Heart right ventricle (tissue), 16 donors: ENCODE measurements at regions not wholly inside any gene's neighbourhood (a gene's known extent, or its start where the extent isn't known, plus 50 kb on each side); places are given as distances from the start of the nearest gene placed in this dataset.

ENCODE experiments used
- ATAC-seq, 8 donors: fragments of 200-7000 bp; cut with Tn5 transposase; one replicate each; pipeline ENCODE4 v1.9.1; 2020; ENCODE audit warnings: mild to moderate bottlenecking in 8 of 8, moderate library complexity in 8 of 8, moderate number of reproducible peaks in 1 of 8
- DNase-seq, 2 donors: peaks; one replicate each; pipeline ENCODE4 v3.0.0-alpha.2; 2020
- H3K27ac ChIP-seq, 10 donors: fragments of 200-600 bp; sonication (generic) in 2 of 10; one replicate each; pipeline versions ENCODE4 v1.5.0 to v1.8.0; 2020 to 2022; ENCODE audit warnings: mild to moderate bottlenecking in 3 of 10
- H3K27me3 ChIP-seq, 7 donors: fragments of 200-600 bp; one replicate each; pipeline ENCODE4 v1.8.0; 2021 to 2022; ENCODE audit warnings: mild to moderate bottlenecking in 2 of 7
- H3K36me3 ChIP-seq, 9 donors: fragments of 200-600 bp; sonication (generic) in 1 of 9; one replicate each; pipeline versions ENCODE4 v1.5.0 to v1.8.0; 2020 to 2022; ENCODE audit warnings: mild to moderate bottlenecking in 2 of 9
- H3K4me1 ChIP-seq, 9 donors: fragments of 200-600 bp; sonication (generic) in 1 of 9; one replicate each; pipeline versions ENCODE4 v1.5.0 to v1.8.0; 2020 to 2022; ENCODE audit warnings: mild to moderate bottlenecking in 4 of 9
- H3K4me3 ChIP-seq, 10 donors: fragments of 200-600 bp; sonication (generic) in 2 of 10; one replicate each; pipeline versions ENCODE4 v1.5.0 to v1.8.0; 2020 to 2022; ENCODE audit warnings: mild to moderate bottlenecking in 7 of 10, moderate library complexity in 2 of 10
- H3K9me3 ChIP-seq, 11 donors: fragments of 200-600 bp in 10 of 11; sonication (generic) in 2 of 11; one replicate each; pipeline versions ENCODE4 v1.5.0 to v1.8.0; 2013 to 2022; ENCODE audit warnings: mild to moderate bottlenecking in 2 of 11, control low read depth in 1 of 11, moderate library complexity in 1 of 11
- WGBS, 2 donors: extraction: QIAGEN DNeasy Blood & Tissue Kit; methylation state at CpG; one replicate each; pipeline ENCODE4 v1.1.7; 2013; ENCODE audit warnings: inconsistent platforms in 1 of 2; 5-methylcytosine and 5-hydroxymethylcytosine counted together
- intact Hi-C, 10 donors: fragments of 100-400 bp; cut with DNase I; formaldehyde crosslinking; loops; one replicate each; pipeline versions ENCODE4 v1.11.1 to v1.14.2; 2022
- TF ChIP-seq, protein P1 (sequence below), 9 donors: fragments of 200-600 bp; sonication (generic) in 2 of 9; IDR thresholded peaks; one replicate each; pipeline versions ENCODE4 v1.5.0 to v1.8.0; 2021 to 2022; ENCODE audit warnings: antibody characterized with exemption in 9 of 9, mild to moderate bottlenecking in 5 of 9, moderate library complexity in 1 of 9
- donor health status: Arrhythmogenic right ventricular cardiomyopathy.
- donor health status: ischemic (EF 13 %, LVEDD 7.1; RV severe dilation, severe dysfunction).
- donor health status: healthy with polysubstance abuse.
- donor health status: DM: no; HTN: yes; CAD: no.
- donor health status: DM: no; HTN: no; CAD: no.
- donor health status: ischemic (EF 25% LVEDD 6.9; RV normal size, moderate dysfunction).
- donor health status: ischemic (EF 25% LVEDD 5.7; RV mildly dilated, moderate dysfunction).
- donor health status: healthy.
- donor health status: DM: yes; HTN: yes; CAD: no.
- donor health status: Ischemic cardiomyopathy.
- donor health status: ischemic (EF 35%, LVEDD 5.7; RV mildly dilated, moderate dysfunction).
- donor health status: nonischemic (EF 11% LVEDD 7.7; RV severe dilation, severe dysfunction).
- donor health status: DM: yes; HTN: yes; CAD: no.
- donor health status: PGD.
- donor health status: ischemic (EF 29% LVEDD 5.4; RV normal size, mild dysfunction).
- donor health status: nonischemic (EF 23%, LVEDD 6.1; RV moderate dilation, normal function).

- Histone ChIP-seq H3K9me3 (no peaks in the 10 kb centered on the region), H3K27me3 (peaks cover 0 to 41% (median 3%) of the 10 kb centered on the region in 7 donors), H3K36me3 (no peaks in the 10 kb centered on the region), H3K4me1 (no peaks in the 10 kb centered on the region), H3K4me3 (no peak overlapping the region), H3K27ac (no peak overlapping the region)
- DNase-seq (no peak), ATAC-seq (no peak)
- intact Hi-C loops, result no loop called here
- TF ChIP-seq, protein P1, sequence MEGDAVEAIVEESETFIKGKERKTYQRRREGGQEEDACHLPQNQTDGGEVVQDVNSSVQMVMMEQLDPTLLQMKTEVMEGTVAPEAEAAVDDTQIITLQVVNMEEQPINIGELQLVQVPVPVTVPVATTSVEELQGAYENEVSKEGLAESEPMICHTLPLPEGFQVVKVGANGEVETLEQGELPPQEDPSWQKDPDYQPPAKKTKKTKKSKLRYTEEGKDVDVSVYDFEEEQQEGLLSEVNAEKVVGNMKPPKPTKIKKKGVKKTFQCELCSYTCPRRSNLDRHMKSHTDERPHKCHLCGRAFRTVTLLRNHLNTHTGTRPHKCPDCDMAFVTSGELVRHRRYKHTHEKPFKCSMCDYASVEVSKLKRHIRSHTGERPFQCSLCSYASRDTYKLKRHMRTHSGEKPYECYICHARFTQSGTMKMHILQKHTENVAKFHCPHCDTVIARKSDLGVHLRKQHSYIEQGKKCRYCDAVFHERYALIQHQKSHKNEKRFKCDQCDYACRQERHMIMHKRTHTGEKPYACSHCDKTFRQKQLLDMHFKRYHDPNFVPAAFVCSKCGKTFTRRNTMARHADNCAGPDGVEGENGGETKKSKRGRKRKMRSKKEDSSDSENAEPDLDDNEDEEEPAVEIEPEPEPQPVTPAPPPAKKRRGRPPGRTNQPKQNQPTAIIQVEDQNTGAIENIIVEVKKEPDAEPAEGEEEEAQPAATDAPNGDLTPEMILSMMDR (IDR thresholded peaks at IDR 0.05), result no peak
- WGBS, 2 donors, result 67 to 69% methylated on average over 3 of the region's 3 CpGs
These were observed 603.3 kb upstream of the TMEM132C start for GRCh38 chr12:127663716-127664115.

- 69 to 74% methylated on average over 4 of the region's 4 CpGs for WGBS, 2 donors
- H3K27me3 ChIP-seq, result peaks cover 0 to 41% (median 3%) of the 10 kb centered on the region in 7 donors
- H3K9me3 ChIP-seq, result no peaks in the 10 kb centered on the region
- ATAC-seq (no peak), DNase-seq (no peak)
- no peak overlapping the region for H3K4me3 ChIP-seq
- H3K4me1 ChIP-seq, result no peaks in the 10 kb centered on the region
- intact Hi-C loops, result no loop called here
- H3K36me3 ChIP-seq, result no peaks in the 10 kb centered on the region
- no peak overlapping the region for H3K27ac ChIP-seq
- TF ChIP-seq, protein P1 (IDR thresholded peaks at IDR 0.05), result no peak
These were observed 602.1 kb upstream of the TMEM132C start for GRCh38 chr12:127664901-127665300.

GRCh38 chr12:127667131-127667685, 599.8 kb upstream of the TMEM132C start:
- H3K27me3 ChIP-seq, result peaks cover 0 to 40% (median 3%) of the 10 kb centered on the region in 7 donors

DNA sequence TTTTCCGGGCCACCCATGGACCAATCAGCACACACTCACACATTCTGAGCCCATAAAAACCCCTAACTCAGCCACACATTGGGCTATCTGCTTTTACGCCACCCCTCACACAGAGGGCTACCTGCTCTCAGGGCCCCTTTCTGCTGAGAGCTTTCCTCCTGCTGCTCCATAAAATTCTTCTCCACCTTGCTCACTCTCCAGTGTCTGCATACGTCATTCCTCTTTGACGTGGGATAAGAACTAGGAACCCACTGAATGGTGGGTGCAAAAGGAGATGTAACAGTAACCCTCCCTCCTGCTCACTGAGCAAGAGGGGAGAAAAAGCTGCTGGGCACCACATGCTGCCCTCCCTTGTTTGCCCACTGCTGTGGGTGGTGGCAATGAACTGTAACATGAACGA, 596.7 kb upstream of the TMEM132C start:
- H3K27me3 ChIP-seq, result peaks cover 0 to 18% (median 0%) of the 10 kb centered on the region in 7 donors
- WGBS, 2 donors, result 86 to 90% methylated on average over 5 of the region's 5 CpGs
- TF ChIP-seq, protein P1 (IDR thresholded peaks at IDR 0.05), result no peak
- ATAC-seq, result no peak
- DNase-seq, result no peak
- intact Hi-C loops, result loop anchor here in 3 of 10 donors (10.0 kb wide), 2 partner anchors 255 to 565 kb away; no protein-coding TSS in a partner anchor
- no peaks in the 10 kb centered on the region for H3K9me3 ChIP-seq
- H3K36me3 ChIP-seq, result no peaks in the 10 kb centered on the region
- no peak overlapping the region for H3K27ac ChIP-seq
- H3K4me1 ChIP-seq, result no peaks in the 10 kb centered on the region
- no peak overlapping the region for H3K4me3 ChIP-seq

More at GRCh38 chr12:127667131-127667685, 599.8 kb upstream of the TMEM132C start:
- Histone ChIP-seq H3K4me3 (no peak overlapping the region), H3K27ac (no peak overlapping the region), H3K4me1 (no peaks in the 10 kb centered on the region), H3K9me3 (no peaks in the 10 kb centered on the region), H3K36me3 (no peaks in the 10 kb centered on the region)
- TF ChIP-seq, protein P1 (IDR thresholded peaks at IDR 0.05), result no peak
- ATAC-seq (no peak), DNase-seq (no peak)
- WGBS, 2 donors, result 53 to 58% methylated on average over 3 of the region's 3 CpGs
- intact Hi-C loops, result no loop called here
